Fibroblast of lung (primary cell): ENCODE measurements at regions not wholly inside any gene's neighbourhood (a gene's known extent, or its start where the extent isn't known, plus 50 kb on each side); places are given as distances from the start of the nearest gene placed in this dataset.
"Not testable (repeated sequence)": the region's sequence is repeated elsewhere in the genome, so short reads cannot be mapped to it uniquely, and the experiment has no call there.

ENCODE experiments used
- DNase-seq, 2 donors: peaks; one replicate each; pipeline versions ENCODE4 v3.0.0 to v3.0.0-alpha.2; 2010; ENCODE audit warnings: low read depth in 2 of 2
- H2AFZ ChIP-seq: 2 replicates; pipeline ENCODE4 v1.5.1; 2012; ENCODE audit warnings: low read length, control low read depth, inconsistent platforms
- H3K27ac ChIP-seq: 2 replicates; pipeline ENCODE4 v1.5.1; 2011; ENCODE audit warnings: low read length, control low read depth; ENCODE audit not compliant: insufficient read depth
- H3K27me3 ChIP-seq: 2 replicates; pipeline ENCODE4 v1.5.1; 2011; ENCODE audit warnings: mild to moderate bottlenecking, low read length; ENCODE audit not compliant: control insufficient read depth, insufficient read depth
- H3K36me3 ChIP-seq: 2 replicates; pipeline ENCODE4 v1.5.1; 2011; ENCODE audit warnings: low read length; ENCODE audit not compliant: control insufficient read depth, insufficient read depth
- H3K4me1 ChIP-seq: 2 replicates; pipeline ENCODE4 v1.5.1; 2011; ENCODE audit warnings: low read length; ENCODE audit not compliant: control insufficient read depth, insufficient read depth; ENCODE audit errors: extremely low read depth
- H3K4me2 ChIP-seq: 2 replicates; pipeline ENCODE4 v1.5.1; 2011; ENCODE audit warnings: low read length, control low read depth; ENCODE audit not compliant: insufficient read depth; ENCODE audit errors: extremely low read depth
- H3K4me3 ChIP-seq, 4 experiments: fragments of 200-600 bp in 1 of 4; sonication (generic) in 1 of 4; replicated peaks in 1 of 4; 2 replicates each; pipeline ENCODE4 v1.5.1; 2011 to 2016; ENCODE audit warnings: low read length in 4 of 4, low read depth in 3 of 4, mild to moderate bottlenecking in 3 of 4, control low read depth in 2 of 4, inconsistent platforms in 1 of 4, mixed read lengths in 1 of 4; ENCODE audit not compliant: insufficient read depth in 1 of 4; ENCODE audit errors: control extremely low read depth in 1 of 4
- H3K79me2 ChIP-seq: 2 replicates; pipeline ENCODE4 v1.5.1; 2012; ENCODE audit warnings: mild to moderate bottlenecking, low read length, inconsistent platforms; ENCODE audit not compliant: control insufficient read depth, insufficient read depth
- H3K9ac ChIP-seq: 2 replicates; pipeline ENCODE4 v1.5.1; 2011; ENCODE audit warnings: mild to moderate bottlenecking, low read length, control low read depth; ENCODE audit not compliant: insufficient read depth
- H3K9me3 ChIP-seq: 2 replicates; pipeline ENCODE4 v1.5.1; 2012; ENCODE audit warnings: low read depth, low read length; ENCODE audit not compliant: control insufficient read depth, insufficient read depth
- H4K20me1 ChIP-seq: 2 replicates; pipeline ENCODE4 v1.5.1; 2011; ENCODE audit warnings: low read length; ENCODE audit not compliant: control insufficient read depth, insufficient read depth; ENCODE audit errors: extremely low read depth
- EZH2 ChIP-seq: IDR thresholded peaks from 2 replicates; pipeline ENCODE4 v1.5.1; 2012; ENCODE audit warnings: low read length, control low read depth, mild to moderate bottlenecking; ENCODE audit errors: missing control alignments
- TF ChIP-seq, protein P1 (sequence below), 2 donors: IDR thresholded peaks in 1 of 2; conservative IDR thresholded peaks in 1 of 2; 1 replicate in 1 of 2; 2 replicates in 1 of 2; pipeline ENCODE4 v1.5.1; 2011 to 2012; ENCODE audit warnings: low read length in 2 of 2, control low read depth in 1 of 2, inconsistent platforms in 1 of 2, low read depth in 1 of 2, mild to moderate bottlenecking in 1 of 2

DNA sequence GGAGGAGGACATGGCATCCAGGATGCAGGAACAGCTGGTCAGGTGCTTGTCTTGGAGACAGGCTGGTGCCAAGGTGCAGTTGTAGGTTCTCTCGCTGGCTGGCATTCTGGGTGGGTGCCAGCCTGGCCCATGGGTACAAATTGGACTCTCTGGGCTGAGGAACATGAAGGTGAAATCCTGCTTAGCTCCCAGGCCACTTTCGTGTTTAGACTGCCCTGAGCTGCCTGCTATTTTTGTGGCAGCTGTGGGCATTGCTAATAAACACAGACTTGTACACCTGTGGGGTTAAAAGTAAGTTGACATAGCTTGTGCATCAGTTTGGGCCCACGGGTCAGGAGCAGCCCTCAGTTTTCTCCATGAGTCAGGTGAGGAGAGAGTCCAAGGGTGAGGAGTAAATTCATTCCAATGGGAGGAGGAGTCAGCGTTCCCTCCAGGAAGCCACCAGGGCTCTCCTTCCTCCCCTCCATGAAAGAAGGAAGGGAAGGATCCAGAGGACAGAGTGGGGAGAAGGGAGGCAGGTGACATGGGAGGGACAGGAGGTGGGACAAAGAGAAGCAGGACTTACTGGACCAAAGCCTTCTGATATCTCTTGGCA is 380.0 kb downstream of the GLRX3 start:
- no peak overlapping the region for H3K4me3 ChIP-seq
- TF ChIP-seq EZH2: no peak
- TF ChIP-seq, protein P1, sequence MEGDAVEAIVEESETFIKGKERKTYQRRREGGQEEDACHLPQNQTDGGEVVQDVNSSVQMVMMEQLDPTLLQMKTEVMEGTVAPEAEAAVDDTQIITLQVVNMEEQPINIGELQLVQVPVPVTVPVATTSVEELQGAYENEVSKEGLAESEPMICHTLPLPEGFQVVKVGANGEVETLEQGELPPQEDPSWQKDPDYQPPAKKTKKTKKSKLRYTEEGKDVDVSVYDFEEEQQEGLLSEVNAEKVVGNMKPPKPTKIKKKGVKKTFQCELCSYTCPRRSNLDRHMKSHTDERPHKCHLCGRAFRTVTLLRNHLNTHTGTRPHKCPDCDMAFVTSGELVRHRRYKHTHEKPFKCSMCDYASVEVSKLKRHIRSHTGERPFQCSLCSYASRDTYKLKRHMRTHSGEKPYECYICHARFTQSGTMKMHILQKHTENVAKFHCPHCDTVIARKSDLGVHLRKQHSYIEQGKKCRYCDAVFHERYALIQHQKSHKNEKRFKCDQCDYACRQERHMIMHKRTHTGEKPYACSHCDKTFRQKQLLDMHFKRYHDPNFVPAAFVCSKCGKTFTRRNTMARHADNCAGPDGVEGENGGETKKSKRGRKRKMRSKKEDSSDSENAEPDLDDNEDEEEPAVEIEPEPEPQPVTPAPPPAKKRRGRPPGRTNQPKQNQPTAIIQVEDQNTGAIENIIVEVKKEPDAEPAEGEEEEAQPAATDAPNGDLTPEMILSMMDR (conservative IDR thresholded peaks at IDR 0.05 in 1 of 2, IDR thresholded peaks at IDR 0.05 in 1 of 2; ENCODE audit: low read depth in 1 of 2, low read length in 2 of 2): no peak
- no peak overlapping the region for H3K4me2 ChIP-seq
- no peaks in the 10 kb centered on the region for H3K9me3 ChIP-seq
- DNase-seq: no peak
- no peaks in the 10 kb centered on the region for H3K27me3 ChIP-seq
- H3K36me3 ChIP-seq: no peaks in the 10 kb centered on the region
- no peak overlapping the region for H3K9ac ChIP-seq
- H3K27ac ChIP-seq: no peak overlapping the region
- no peaks in the 10 kb centered on the region for H3K4me1 ChIP-seq
- no peaks in the 10 kb centered on the region for H4K20me1 ChIP-seq
- H2AFZ ChIP-seq: no peak overlapping the region
- no peaks in the 10 kb centered on the region for H3K79me2 ChIP-seq

- not testable (repeated sequence) for H3K36me3 ChIP-seq, H3K9me3 ChIP-seq, H3K27ac ChIP-seq, H3K4me3 ChIP-seq, H3K27me3 ChIP-seq, H4K20me1 ChIP-seq, H2AFZ ChIP-seq, H3K4me2 ChIP-seq, DNase-seq, H3K79me2 ChIP-seq, H3K4me1 ChIP-seq, H3K9ac ChIP-seq
Observed at GRCh38 chr10:130518921-130519320, 382.7 kb downstream of the GLRX3 start.

DNA sequence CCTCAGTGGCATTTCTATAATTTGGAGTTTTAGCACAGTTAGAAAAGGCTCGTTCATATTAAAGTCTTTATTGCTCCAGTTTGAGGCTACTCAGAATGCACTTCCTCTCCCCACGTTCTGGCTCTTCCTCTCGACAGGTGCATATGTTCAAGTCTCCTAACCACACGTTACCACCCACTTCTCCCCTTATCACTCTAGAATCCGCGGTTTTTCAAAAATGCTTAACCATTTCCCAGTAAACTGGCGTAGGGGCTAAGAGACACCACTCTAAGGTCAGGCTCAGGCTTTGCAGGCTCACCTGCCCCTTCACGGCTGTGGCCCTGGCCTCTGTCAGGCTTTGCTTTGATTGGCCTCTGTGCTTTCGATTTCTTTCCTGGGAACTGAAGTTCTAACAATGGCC is 383.6 kb downstream of the GLRX3 start:
- Histone ChIP-seq H2AFZ (no peak overlapping the region), H3K4me1 (no peaks in the 10 kb centered on the region), H4K20me1 (no peaks in the 10 kb centered on the region), H3K4me2 (no peak overlapping the region), H3K27me3 (no peaks in the 10 kb centered on the region), H3K27ac (no peak overlapping the region), H3K9ac (no peak overlapping the region), H3K9me3 (no peaks in the 10 kb centered on the region), H3K36me3 (no peaks in the 10 kb centered on the region), H3K4me3 (no peak overlapping the region), H3K79me2 (no peaks in the 10 kb centered on the region)
- TF ChIP-seq EZH2: no peak
- TF ChIP-seq, protein P1 (conservative IDR thresholded peaks at IDR 0.05 in 1 of 2, IDR thresholded peaks at IDR 0.05 in 1 of 2; ENCODE audit: low read depth in 1 of 2, low read length in 2 of 2): no peak
- DNase-seq: no peak
